HCT116 (cell line): ENCODE measurements at regions not wholly inside any gene's neighbourhood (a gene's known extent, or its start where the extent isn't known, plus 50 kb on each side); places are given as distances from the start of the nearest gene placed in this dataset.

Experiments used
- ATAC-seq: fragments of 200-7000 bp; cut with Tn5 transposase; 2 replicates; pipeline ENCODE4 v1.9.1; 2020; ENCODE audit warnings: mild to moderate bottlenecking, moderate library complexity
- BruUV-seq: library from RNA; stranded (reverse); fragments of 400-500 nt; replicated peaks from 2 replicates; lab custom pipeline; 2021; lab: Mats Ljungman, UMichigan
- CTCF ChIA-PET: fragments of 300-600 bp; sonication (Branson Sonifier 250); formaldehyde crosslinking; loops from one replicate; lab custom pipeline; 2021; ENCODE audit warnings: antibody characterized with exemption; lab: Charles Lee
- POLR2A ChIA-PET: fragments of 300-600, 350-600 bp; sonication (Branson Sonifier 250); formaldehyde crosslinking; loops from one replicate; lab custom pipeline; 2021; ENCODE audit warnings: antibody characterized with exemption; lab: Charles Lee
- RAD21 ChIA-PET, 2 experiments: fragments of 300-600 bp; sonication (Branson Sonifier 250); formaldehyde crosslinking; loops; one replicate each; lab custom pipeline; 2023; ENCODE audit warnings: low total read pairs in 2 of 2; ENCODE audit not compliant: uncharacterized antibody in 2 of 2, unreplicated experiment in 2 of 2, low non-redundant PET in 1 of 2; lab: Charles Lee
- DNase-seq: peaks from one replicate; pipeline ENCODE4 v3.0.0-alpha.2; 2010; ENCODE audit warnings: low read depth, low spot score
- H2AFZ ChIP-seq: fragments of 200-600 bp; shearing (Covaris generic), sonication (generic); 2 replicates; pipeline ENCODE4 v1.6.1; 2017; ENCODE audit warnings: low read depth, mixed run types, mixed read lengths, antibody characterized with exemption, low read length; ENCODE audit not compliant: poor library complexity, severe bottlenecking
- H3K27ac ChIP-seq: 2 replicates; pipeline ENCODE4 v1.5.1; 2012; ENCODE audit warnings: low read depth, low read length
- H3K27me3 ChIP-seq: fragments of 200-600 bp; sonication (generic); 2 replicates; pipeline ENCODE4 v1.6.1; 2016; ENCODE audit warnings: mixed run types, low read length, mixed read lengths; ENCODE audit not compliant: insufficient read depth
- H3K36me3 ChIP-seq, 2 experiments: fragments of 200-500 bp in 1 of 2; fragments of 200-600 bp in 1 of 2; sonication (Bioruptor generic) in 1 of 2; sonication (generic) in 1 of 2; 2 replicates each; pipeline versions ENCODE4 v1.5.1 to v1.6.1; 2014 to 2016; ENCODE audit warnings: low read length in 2 of 2, inconsistent platforms in 1 of 2, mixed read lengths in 1 of 2, mixed run types in 1 of 2; ENCODE audit not compliant: insufficient read depth in 2 of 2, control insufficient read depth in 1 of 2
- H3K4me1 ChIP-seq, 2 experiments: fragments of 200-600 bp in 1 of 2; sonication (generic) in 1 of 2; 2 replicates each; pipeline versions ENCODE4 v1.5.1 to v1.6.1; 2012 to 2017; ENCODE audit warnings: low read length in 2 of 2, inconsistent platforms in 1 of 2, mild to moderate bottlenecking in 1 of 2, mixed read lengths in 1 of 2, mixed run types in 1 of 2, moderate library complexity in 1 of 2; ENCODE audit not compliant: insufficient read depth in 2 of 2, control insufficient read depth in 1 of 2
- H3K4me2 ChIP-seq: fragments of 200-600 bp; sonication (generic); 2 replicates; pipeline ENCODE4 v1.6.1; 2017; ENCODE audit warnings: mixed run types, low read length, mixed read lengths
- H3K4me3 ChIP-seq, 2 experiments: fragments of 200-600 bp in 1 of 2; sonication (generic) in 1 of 2; replicated peaks in 1 of 2; 2 replicates each; pipeline ENCODE4 v1.5.1; 2011 to 2016; ENCODE audit warnings: low read length in 2 of 2, control low read depth in 1 of 2, low read depth in 1 of 2, mild to moderate bottlenecking in 1 of 2, mixed read lengths in 1 of 2, mixed run types in 1 of 2
- H3K79me2 ChIP-seq: fragments of 200-600 bp; sonication (generic); 2 replicates; pipeline ENCODE4 v1.6.1; 2017; ENCODE audit warnings: mild to moderate bottlenecking, mixed run types, low read length, moderate library complexity, mixed read lengths; ENCODE audit not compliant: insufficient read depth
- H3K9ac ChIP-seq: fragments of 200-600 bp; sonication (generic); 2 replicates; pipeline ENCODE4 v1.6.1; 2016; ENCODE audit warnings: low read length, mixed read lengths
- H3K9me2 ChIP-seq: fragments of 200-600 bp; sonication (generic), shearing (Covaris generic); 2 replicates; pipeline ENCODE4 v1.6.1; 2017; ENCODE audit warnings: mixed run types, mild to moderate bottlenecking, moderate library complexity; ENCODE audit not compliant: insufficient read depth
- H3K9me3 ChIP-seq, 2 experiments: fragments of 200-500 bp in 1 of 2; fragments of 200-600 bp in 1 of 2; sonication (Bioruptor generic) in 1 of 2; sonication (generic) in 1 of 2; 2 replicates each; pipeline ENCODE4 v1.6.1; 2014 to 2017; ENCODE audit warnings: low read length in 2 of 2, mixed read lengths in 2 of 2, inconsistent platforms in 1 of 2, low read depth in 1 of 2, mild to moderate bottlenecking in 1 of 2, mixed run types in 1 of 2, moderate library complexity in 1 of 2; ENCODE audit not compliant: control insufficient read depth in 1 of 2, insufficient read depth in 1 of 2
- H4K20me1 ChIP-seq: fragments of 200-600 bp; sonication (generic), shearing (Covaris generic); 2 replicates; pipeline ENCODE4 v1.6.1; 2017; ENCODE audit warnings: mixed run types, mild to moderate bottlenecking, moderate library complexity; ENCODE audit not compliant: insufficient read depth
- CBX3 ChIP-seq: IDR thresholded peaks from 2 replicates; pipeline ENCODE4 v1.6.1; 2012; ENCODE audit warnings: low read depth
- CTCF ChIP-seq, 3 experiments: fragments of 200-600 bp in 1 of 3; sonication (generic) in 1 of 3; IDR thresholded peaks in 2 of 3; conservative IDR thresholded peaks in 1 of 3; 2 replicates each; pipeline ENCODE4 v1.5.1; 2012 to 2017; ENCODE audit warnings: low read depth in 2 of 3, low read length in 2 of 3, antibody characterized with exemption in 1 of 3, borderline replicate concordance in 1 of 3, control low read depth in 1 of 3, mild to moderate bottlenecking in 1 of 3, mixed read lengths in 1 of 3, mixed run types in 1 of 3, moderate library complexity in 1 of 3; ENCODE audit not compliant: insufficient read depth in 1 of 3
- EGR1 ChIP-seq: IDR thresholded peaks from 2 replicates; pipeline ENCODE4 v1.6.1; 2012; ENCODE audit warnings: low read depth
- EZH2 ChIP-seq: fragments of 200-600 bp; sonication (generic); IDR thresholded peaks from 2 replicates; pipeline ENCODE4 v1.6.1; 2017; ENCODE audit warnings: antibody characterized with exemption, mixed run types
- POLR2AphosphoS5 ChIP-seq: IDR thresholded peaks from 2 replicates; pipeline ENCODE4 v1.6.1; 2011; ENCODE audit warnings: mild to moderate bottlenecking, low read depth, low read length, moderate library complexity
- RAD21 ChIP-seq: IDR thresholded peaks from 2 replicates; pipeline ENCODE4 v1.6.1; 2012; ENCODE audit warnings: low read depth, mild to moderate bottlenecking
- REST ChIP-seq: IDR thresholded peaks from 2 replicates; pipeline ENCODE4 v1.6.1; 2012; ENCODE audit warnings: low read depth
- SIN3A ChIP-seq: IDR thresholded peaks from 2 replicates; pipeline ENCODE4 v1.6.1; 2012; ENCODE audit warnings: low read depth
- SP1 ChIP-seq: IDR thresholded peaks from 2 replicates; pipeline ENCODE4 v1.6.1; 2012; ENCODE audit warnings: low read depth
- ZBTB33 ChIP-seq: IDR thresholded peaks from 2 replicates; pipeline ENCODE4 v1.6.1; 2011; ENCODE audit warnings: mild to moderate bottlenecking, low read length, moderate library complexity; ENCODE audit not compliant: insufficient replicate concordance; ENCODE audit errors: extremely low read depth
- ZFX ChIP-seq: fragments of 450-650 bp; IDR thresholded peaks from 2 replicates; pipeline ENCODE4 v1.6.1; 2017
- ZNF274 ChIP-seq: fragments of 200-500 bp; sonication (Bioruptor generic); IDR thresholded peaks from 2 replicates; pipeline ENCODE4 v1.6.1; 2014; ENCODE audit warnings: mild to moderate bottlenecking, low read depth, low read length, inconsistent platforms
- intact Hi-C: fragments of 100-400 bp; cut with micrococcal nuclease; formaldehyde crosslinking; loops from 2 replicates; pipeline ENCODE4 v1.10.0; 2022

- no peak for ATAC-seq
- Histone ChIP-seq H3K4me2 (no peak overlapping the region), H3K9me3 (no peaks in the 10 kb centered on the region), H3K4me3 (no peak overlapping the region), H4K20me1 (no peaks in the 10 kb centered on the region), H3K9me2 (no peaks in the 10 kb centered on the region), H3K79me2 (no peaks in the 10 kb centered on the region), H3K27me3 (no peaks in the 10 kb centered on the region), H3K27ac (no peak overlapping the region), H3K9ac (no peak overlapping the region), H3K4me1 (no peaks in the 10 kb centered on the region), H3K36me3 (no peaks in the 10 kb centered on the region), H2AFZ (no peak overlapping the region)
- POLR2A ChIA-PET = no interaction called here
- no peak for DNase-seq
- CTCF ChIA-PET = no interaction called here
- no TSS peak for BruUV-seq
- intact Hi-C loops = no loop called here
- no peak for TF ChIP-seq RAD21
- RAD21 ChIA-PET = no interaction called here
Measured at GRCh38 chr1:81634294-81634693, 166.4 kb upstream of the ADGRL2 start.

GRCh38 chr1:81619156-81619555 lies 181.6 kb upstream of the ADGRL2 start:
- Histone ChIP-seq H3K4me3 (no peak overlapping the region), H3K27ac (no peak overlapping the region), H4K20me1 (no peaks in the 10 kb centered on the region), H3K36me3 (no peaks in the 10 kb centered on the region), H3K9ac (no peak overlapping the region), H3K79me2 (no peaks in the 10 kb centered on the region), H3K4me2 (no peak overlapping the region), H3K4me1 (no peaks in the 10 kb centered on the region), H3K9me2 (no peaks in the 10 kb centered on the region), H3K9me3 (no peaks in the 10 kb centered on the region; a peak in 1 of 4 replicates), H2AFZ (no peak overlapping the region), H3K27me3 (no peaks in the 10 kb centered on the region)
- DNase-seq = no peak
- no TSS peak for BruUV-seq
- TF ChIP-seq ZFX (no peak), ZNF274 (no peak), CBX3 (no peak), EGR1 (no peak), EZH2 (no peak), POLR2AphosphoS5 (no peak), CTCF (IDR thresholded peaks at IDR 0.05 in 2 of 3, conservative IDR thresholded peaks at IDR 0.05 in 1 of 3; ENCODE audit: borderline replicate concordance in 1 of 3, insufficient read depth in 1 of 3, low read depth in 2 of 3, low read length in 2 of 3) (no peak), REST (no peak), ZBTB33 (no peak), SIN3A (no peak), SP1 (no peak)
- ChIA-PET POLR2A (no interaction called here), CTCF (no interaction called here), RAD21 (no interaction called here)
- intact Hi-C loops = no loop called here
- ATAC-seq = no peak
